ENCODE measurements at regions not wholly inside any gene's neighbourhood (a gene's known extent, or its start where the extent isn't known, plus 50 kb on each side); places are given as distances from the start of the nearest gene placed in this dataset.

DNA sequence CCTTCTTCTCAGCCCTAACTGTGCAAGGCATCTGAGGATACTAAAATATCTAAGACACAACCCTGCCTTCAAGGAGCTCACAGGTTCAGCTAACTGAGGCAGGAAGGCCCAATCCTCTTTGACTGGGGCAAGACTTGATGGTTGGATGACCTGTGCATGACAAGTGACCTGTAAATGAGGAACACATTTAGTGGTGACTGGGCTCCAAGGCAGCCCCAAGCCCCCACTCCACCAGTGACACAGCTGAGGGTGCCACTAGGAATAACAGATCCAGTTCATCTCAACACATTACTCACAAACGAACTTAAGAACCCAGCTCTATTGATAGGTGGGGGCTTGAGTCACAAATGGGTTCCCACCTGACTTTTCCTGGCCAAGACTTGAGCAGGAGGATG, 244.7 kb upstream of the IRF2BP2 start:
- 50% methylated on average over 1 of the region's 1 CpG for WGBS (ENCODE audit: insufficient coverage, low coverage, low lambda C conversion rate, missing lambda C conversion rate)
- H3K27ac ChIP-seq: no peak overlapping the region
- ATAC-seq (no peak), DNase-seq (peak in 1 of 3 donors; percentile 9)
- H3K4me1 ChIP-seq: no peaks in the 10 kb centered on the region
- H3K27me3 ChIP-seq: no peaks in the 10 kb centered on the region
- TF ChIP-seq, protein P1, sequence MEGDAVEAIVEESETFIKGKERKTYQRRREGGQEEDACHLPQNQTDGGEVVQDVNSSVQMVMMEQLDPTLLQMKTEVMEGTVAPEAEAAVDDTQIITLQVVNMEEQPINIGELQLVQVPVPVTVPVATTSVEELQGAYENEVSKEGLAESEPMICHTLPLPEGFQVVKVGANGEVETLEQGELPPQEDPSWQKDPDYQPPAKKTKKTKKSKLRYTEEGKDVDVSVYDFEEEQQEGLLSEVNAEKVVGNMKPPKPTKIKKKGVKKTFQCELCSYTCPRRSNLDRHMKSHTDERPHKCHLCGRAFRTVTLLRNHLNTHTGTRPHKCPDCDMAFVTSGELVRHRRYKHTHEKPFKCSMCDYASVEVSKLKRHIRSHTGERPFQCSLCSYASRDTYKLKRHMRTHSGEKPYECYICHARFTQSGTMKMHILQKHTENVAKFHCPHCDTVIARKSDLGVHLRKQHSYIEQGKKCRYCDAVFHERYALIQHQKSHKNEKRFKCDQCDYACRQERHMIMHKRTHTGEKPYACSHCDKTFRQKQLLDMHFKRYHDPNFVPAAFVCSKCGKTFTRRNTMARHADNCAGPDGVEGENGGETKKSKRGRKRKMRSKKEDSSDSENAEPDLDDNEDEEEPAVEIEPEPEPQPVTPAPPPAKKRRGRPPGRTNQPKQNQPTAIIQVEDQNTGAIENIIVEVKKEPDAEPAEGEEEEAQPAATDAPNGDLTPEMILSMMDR (IDR thresholded peaks at IDR 0.05): no peak
- TF ChIP-seq POLR2A (IDR thresholded peaks at IDR 0.05): no peak
- no peaks in the 10 kb centered on the region for H3K9me3 ChIP-seq
- H3K36me3 ChIP-seq: no peaks in the 10 kb centered on the region
- intact Hi-C loops (cut with DNase I): no loop called here
- no peak overlapping the region for H3K4me3 ChIP-seq

DNA sequence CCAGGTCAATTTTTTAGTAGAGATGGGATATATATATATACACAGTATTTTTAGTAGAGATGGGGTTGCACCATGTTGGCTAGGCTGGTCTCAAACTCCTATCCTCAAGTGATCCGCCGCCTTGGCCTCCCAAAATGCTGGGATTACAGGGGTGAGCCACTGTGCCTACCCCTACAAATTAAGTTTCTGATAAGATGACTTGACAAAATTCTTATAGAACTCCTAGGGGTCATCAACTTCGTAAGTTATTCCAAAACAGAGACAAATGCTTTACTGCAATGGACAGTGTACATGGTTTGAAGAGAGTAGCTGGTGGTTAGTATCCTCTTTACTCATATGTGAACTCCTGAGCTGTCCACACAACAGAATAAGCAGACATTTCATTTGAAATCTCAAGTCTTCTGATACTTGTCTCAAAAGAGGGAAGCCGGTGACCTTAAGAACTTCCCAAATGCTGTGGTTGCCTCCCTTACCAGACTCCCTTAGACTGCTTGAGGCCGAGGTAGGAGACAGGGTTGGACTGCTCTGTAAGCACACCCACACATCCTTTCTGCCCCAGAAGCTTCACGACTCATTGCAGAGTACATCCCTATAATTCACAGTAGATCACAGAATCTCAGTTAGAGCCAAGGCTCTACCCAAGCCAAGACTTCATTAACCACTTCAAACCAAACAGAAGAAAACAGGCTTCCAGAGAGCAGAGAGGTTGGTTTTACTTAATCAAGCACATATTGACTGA, 244.1 kb upstream of the IRF2BP2 start:
- Histone ChIP-seq H3K4me1 (no peaks in the 10 kb centered on the region), H3K27ac (no peak overlapping the region), H3K9me3 (no peaks in the 10 kb centered on the region), H3K27me3 (no peaks in the 10 kb centered on the region), H3K4me3 (no peak overlapping the region), H3K36me3 (no peaks in the 10 kb centered on the region)
- intact Hi-C loops (cut with DNase I): no loop called here
- 69% methylated on average over 4 of the region's 6 CpGs for WGBS (ENCODE audit: insufficient coverage, low coverage, low lambda C conversion rate, missing lambda C conversion rate)
- DNase-seq: peak in 1 of 3 donors; percentile 37
- no peak for TF ChIP-seq POLR2A (IDR thresholded peaks at IDR 0.05)
- TF ChIP-seq, protein P1 (IDR thresholded peaks at IDR 0.05): no peak
- ATAC-seq: peak; percentile 25 to 52 (median 42)

DNA sequence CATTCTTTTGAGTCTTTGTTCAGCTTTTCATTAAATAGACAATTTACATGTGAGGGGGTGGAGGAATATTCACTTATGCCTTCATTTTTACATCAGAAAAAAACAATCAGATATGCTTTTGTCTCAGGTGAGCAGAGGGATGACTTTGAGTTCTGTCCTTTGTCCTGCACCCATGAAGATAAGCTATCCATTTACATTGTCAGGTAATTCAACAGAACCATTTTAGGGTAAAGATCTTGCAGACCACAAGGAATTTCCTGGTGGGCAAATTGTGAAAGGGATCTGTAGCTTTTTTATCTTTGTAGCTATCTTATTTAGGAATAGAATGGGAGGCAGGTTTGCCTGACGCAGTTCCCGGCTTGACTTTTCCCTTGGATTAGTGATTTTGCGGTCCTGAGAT, 242.7 kb upstream of the IRF2BP2 start:
- no peak for ATAC-seq
- H3K36me3 ChIP-seq: no peaks in the 10 kb centered on the region
- 87% methylated on average over 3 of the region's 3 CpGs for WGBS (ENCODE audit: insufficient coverage, low coverage, low lambda C conversion rate, missing lambda C conversion rate)
- no peaks in the 10 kb centered on the region for H3K9me3 ChIP-seq
- DNase-seq: no peak
- TF ChIP-seq, protein P1 (IDR thresholded peaks at IDR 0.05): no peak
- no peak for TF ChIP-seq POLR2A (IDR thresholded peaks at IDR 0.05)
- no peaks in the 10 kb centered on the region for H3K4me1 ChIP-seq
- H3K27ac ChIP-seq: no peak overlapping the region
- H3K27me3 ChIP-seq: no peaks in the 10 kb centered on the region
- intact Hi-C loops (cut with DNase I): no loop called here
- H3K4me3 ChIP-seq: no peak overlapping the region

DNA sequence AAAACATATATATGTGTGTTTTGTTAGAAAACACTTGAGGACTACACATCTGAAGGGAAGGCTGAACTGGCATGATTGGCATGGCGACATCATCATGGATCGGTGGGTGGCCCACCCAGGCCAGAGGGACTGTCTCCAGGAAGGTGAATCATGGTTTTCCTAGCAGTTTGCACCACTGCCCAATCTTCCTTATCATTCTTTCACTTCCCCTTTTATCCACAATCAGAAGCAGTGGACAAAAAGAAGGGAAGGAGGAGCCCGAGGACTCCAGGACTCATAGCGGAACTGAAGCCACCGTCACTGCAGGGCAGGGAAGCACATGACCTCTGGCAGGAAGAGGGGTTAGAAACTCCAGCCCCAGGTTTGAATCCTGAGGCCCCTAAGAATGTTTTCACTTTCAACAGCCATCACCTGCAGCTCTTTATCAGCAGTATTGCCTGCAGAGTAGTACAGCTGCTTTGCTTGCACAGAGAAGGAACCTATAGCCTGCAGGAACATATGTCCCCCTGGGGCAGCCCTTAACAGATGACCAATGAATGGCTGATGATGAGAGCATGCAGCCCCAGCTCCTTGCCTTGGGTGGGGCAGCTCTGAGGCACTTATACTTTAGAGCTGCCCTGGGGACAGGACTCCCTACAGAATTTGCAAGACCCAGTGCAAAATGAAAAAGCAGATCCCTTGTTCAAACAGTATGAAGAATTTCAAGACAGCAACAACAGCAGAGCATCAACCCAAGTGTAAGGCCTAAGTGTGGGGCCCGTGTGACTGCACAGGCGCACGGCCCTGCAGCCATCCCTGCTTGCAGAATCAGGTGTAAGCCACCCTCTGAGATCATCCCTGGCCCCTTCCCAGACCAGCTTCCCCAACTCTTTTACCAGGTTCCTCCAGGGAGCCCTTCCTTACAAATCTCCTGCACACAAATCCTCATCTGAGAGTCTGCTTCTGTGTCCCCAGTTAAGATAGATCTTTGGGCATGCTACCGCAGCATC, 241.8 kb upstream of the IRF2BP2 start:
- Histone ChIP-seq H3K9me3 (no peaks in the 10 kb centered on the region), H3K27me3 (no peaks in the 10 kb centered on the region), H3K27ac (no peak overlapping the region), H3K36me3 (no peaks in the 10 kb centered on the region), H3K4me3 (no peak overlapping the region), H3K4me1 (no peaks in the 10 kb centered on the region)
- DNase-seq: peak in 2 of 3 donors; percentile 39 to 44
- TF ChIP-seq, protein P1 (IDR thresholded peaks at IDR 0.05): no peak
- no peak for TF ChIP-seq POLR2A (IDR thresholded peaks at IDR 0.05)
- peak; percentile 66 to 75 (median 66) for ATAC-seq
- intact Hi-C loops (cut with DNase I): no loop called here
- 55% methylated on average over 9 of the region's 9 CpGs for WGBS (ENCODE audit: insufficient coverage, low coverage, low lambda C conversion rate, missing lambda C conversion rate)
